ENCODE measurements at regions not wholly inside any gene's neighbourhood (a gene's known extent, or its start where the extent isn't known, plus 50 kb on each side); places are given as distances from the start of the nearest gene placed in this dataset.

DNA sequence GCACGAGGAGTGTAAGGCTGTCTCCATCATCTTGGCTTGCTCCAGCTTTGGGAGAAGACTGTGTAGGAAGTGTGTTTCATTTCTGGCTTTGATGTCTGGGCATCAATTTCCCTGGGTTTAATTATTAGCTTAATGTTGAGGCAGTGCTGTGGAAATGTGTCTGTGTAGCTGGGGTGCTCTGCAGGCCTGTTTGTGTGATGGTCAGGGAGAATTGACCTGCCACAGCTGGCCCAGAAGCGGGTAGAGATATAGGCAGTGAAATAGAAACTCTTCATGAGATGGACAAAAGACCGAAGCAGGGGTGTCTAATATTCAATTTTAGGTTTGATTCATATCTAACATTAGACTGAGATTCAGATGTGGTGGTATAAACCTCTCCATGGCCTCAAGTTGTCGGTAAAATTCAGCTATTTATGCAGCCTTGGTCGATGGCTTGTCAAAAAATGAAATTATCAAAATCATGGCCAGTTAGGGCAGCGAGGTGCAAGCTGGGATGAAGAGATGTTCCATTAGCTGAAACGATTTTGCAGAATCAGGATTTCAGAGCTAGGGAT lies 95.3 kb upstream of the SNX9 start:
- TF ChIP-seq, protein P1, sequence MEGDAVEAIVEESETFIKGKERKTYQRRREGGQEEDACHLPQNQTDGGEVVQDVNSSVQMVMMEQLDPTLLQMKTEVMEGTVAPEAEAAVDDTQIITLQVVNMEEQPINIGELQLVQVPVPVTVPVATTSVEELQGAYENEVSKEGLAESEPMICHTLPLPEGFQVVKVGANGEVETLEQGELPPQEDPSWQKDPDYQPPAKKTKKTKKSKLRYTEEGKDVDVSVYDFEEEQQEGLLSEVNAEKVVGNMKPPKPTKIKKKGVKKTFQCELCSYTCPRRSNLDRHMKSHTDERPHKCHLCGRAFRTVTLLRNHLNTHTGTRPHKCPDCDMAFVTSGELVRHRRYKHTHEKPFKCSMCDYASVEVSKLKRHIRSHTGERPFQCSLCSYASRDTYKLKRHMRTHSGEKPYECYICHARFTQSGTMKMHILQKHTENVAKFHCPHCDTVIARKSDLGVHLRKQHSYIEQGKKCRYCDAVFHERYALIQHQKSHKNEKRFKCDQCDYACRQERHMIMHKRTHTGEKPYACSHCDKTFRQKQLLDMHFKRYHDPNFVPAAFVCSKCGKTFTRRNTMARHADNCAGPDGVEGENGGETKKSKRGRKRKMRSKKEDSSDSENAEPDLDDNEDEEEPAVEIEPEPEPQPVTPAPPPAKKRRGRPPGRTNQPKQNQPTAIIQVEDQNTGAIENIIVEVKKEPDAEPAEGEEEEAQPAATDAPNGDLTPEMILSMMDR (IDR thresholded peaks at IDR 0.05), result no peak
- no peak for TF ChIP-seq EZH2 (IDR thresholded peaks at IDR 0.05; ENCODE audit: borderline replicate concordance, insufficient read depth, low read depth, low read length, poor library complexity, severe bottlenecking)

Data from B cell (primary cell).